Common myeloid progenitor, CD34-positive (primary cell): ENCODE measurements at regions not wholly inside any gene's neighbourhood (a gene's known extent, or its start where the extent isn't known, plus 50 kb on each side); places are given as distances from the start of the nearest gene placed in this dataset.

Experiments
- CTCF ChIA-PET: fragments of 350-600 bp; sonication (Branson Sonifier 250); formaldehyde crosslinking; loops from one replicate; lab custom pipeline; 2021; ENCODE audit warnings: antibody characterized with exemption; lab: Charles Lee
- POLR2A ChIA-PET: fragments of 350-600 bp; sonication (Branson Sonifier 250); formaldehyde crosslinking; loops from one replicate; lab custom pipeline; 2021; ENCODE audit warnings: antibody characterized with exemption; lab: Charles Lee
- DNase-seq, 3 donors: peaks; one replicate each; pipeline versions ENCODE4 v3.0.0 to v3.0.0-alpha.2; 2013
- H3K27ac ChIP-seq, 2 experiments: 1 replicate in 1 of 2; 2 replicates in 1 of 2; pipeline ENCODE4 v1.7.0; 2013; ENCODE audit warnings: inconsistent platforms in 2 of 2, low read length in 2 of 2, mild to moderate bottlenecking in 2 of 2, low read depth in 1 of 2, moderate library complexity in 1 of 2; ENCODE audit not compliant: severe bottlenecking in 2 of 2, insufficient read depth in 1 of 2, poor library complexity in 1 of 2
- H3K27me3 ChIP-seq, 5 experiments: replicated peaks in 2 of 5; 1 replicate in 3 of 5; 2 replicates in 2 of 5; pipeline versions ENCODE4 v1.6.1 to v1.7.0; 2013; ENCODE audit warnings: low read length in 4 of 5, mild to moderate bottlenecking in 2 of 5, moderate library complexity in 2 of 5, inconsistent platforms in 1 of 5; ENCODE audit not compliant: insufficient read depth in 5 of 5, control insufficient read depth in 4 of 5
- H3K36me3 ChIP-seq, 4 experiments: 1 replicate in 2 of 4; 2 replicates in 2 of 4; pipeline versions ENCODE4 v1.6.1 to v1.7.0; 2013; ENCODE audit warnings: low read length in 3 of 4, control low read depth in 1 of 4, mild to moderate bottlenecking in 1 of 4; ENCODE audit not compliant: control insufficient read depth in 4 of 4, insufficient read depth in 4 of 4
- H3K4me1 ChIP-seq, 4 experiments: 1 replicate in 3 of 4; 2 replicates in 1 of 4; pipeline versions ENCODE4 v1.6.1 to v1.7.1; 2013; ENCODE audit warnings: low read length in 3 of 4, mild to moderate bottlenecking in 3 of 4, control low read depth in 1 of 4, inconsistent platforms in 1 of 4, moderate library complexity in 1 of 4; ENCODE audit not compliant: control insufficient read depth in 4 of 4, insufficient read depth in 4 of 4; ENCODE audit errors: control extremely low read depth in 1 of 4
- H3K4me3 ChIP-seq, 7 experiments: 1 replicate in 4 of 7; 2 replicates in 3 of 7; pipeline versions ENCODE4 v1.5.1 to v1.7.0; 2013; ENCODE audit warnings: mild to moderate bottlenecking in 7 of 7, low read length in 6 of 7, moderate library complexity in 6 of 7, inconsistent platforms in 2 of 7, low read depth in 2 of 7, control low read depth in 1 of 7; ENCODE audit not compliant: insufficient read depth in 4 of 7, control insufficient read depth in 1 of 7; ENCODE audit errors: extremely low read depth in 1 of 7
- H3K9me3 ChIP-seq, 5 experiments: 1 replicate in 4 of 5; 2 replicates in 1 of 5; pipeline versions ENCODE4 v1.6.1 to v1.7.1; 2013; ENCODE audit warnings: low read length in 4 of 5, mild to moderate bottlenecking in 2 of 5, inconsistent platforms in 1 of 5, low read depth in 1 of 5, moderate library complexity in 1 of 5; ENCODE audit not compliant: control insufficient read depth in 4 of 5, insufficient read depth in 2 of 5; ENCODE audit errors: control extremely low read depth in 1 of 5
- WGBS: methylation state at CpG from one replicate; pipeline ENCODE4 v1.1.5; 2013; ENCODE audit not compliant: insufficient coverage; 5-methylcytosine and 5-hydroxymethylcytosine counted together

DNA sequence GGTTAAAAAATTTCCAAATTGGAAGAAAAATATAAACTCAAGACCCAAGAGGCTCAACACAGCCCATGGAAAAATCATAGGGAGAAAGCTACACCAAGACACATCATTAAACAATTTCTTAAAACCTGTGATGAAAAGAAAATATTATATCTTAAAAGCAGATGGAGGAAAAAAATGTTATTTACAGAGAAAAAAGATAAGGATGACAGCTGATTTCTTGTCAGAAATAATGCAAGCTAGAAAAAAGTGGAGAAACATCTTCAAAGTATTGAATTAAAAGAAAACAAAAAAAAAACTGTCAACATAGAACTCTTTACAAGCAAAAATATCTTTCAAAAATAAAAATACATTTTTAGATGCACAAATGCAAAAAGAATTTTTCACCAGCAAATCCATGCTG lies 930.5 kb downstream of the ADGRL2 start:
- H3K36me3 ChIP-seq: no peaks in the 10 kb centered on the region
- no peaks in the 10 kb centered on the region for H3K27me3 ChIP-seq
- H3K4me3 ChIP-seq: no peak overlapping the region
- DNase-seq: peak in 2 of 3 donors; percentile 20 to 27
- no peaks in the 10 kb centered on the region for H3K4me1 ChIP-seq
- ChIA-PET CTCF (interaction anchor here (1.1 kb wide), 1 partner anchor 11 kb away, joined by 3 read pairs; no protein-coding TSS in a partner anchor), POLR2A (no interaction called here)
- H3K9me3 ChIP-seq: peaks cover 0 to 15% (median 4%) of the 10 kb centered on the region in 5 experiments
- H3K27ac ChIP-seq: no peak overlapping the region

DNA sequence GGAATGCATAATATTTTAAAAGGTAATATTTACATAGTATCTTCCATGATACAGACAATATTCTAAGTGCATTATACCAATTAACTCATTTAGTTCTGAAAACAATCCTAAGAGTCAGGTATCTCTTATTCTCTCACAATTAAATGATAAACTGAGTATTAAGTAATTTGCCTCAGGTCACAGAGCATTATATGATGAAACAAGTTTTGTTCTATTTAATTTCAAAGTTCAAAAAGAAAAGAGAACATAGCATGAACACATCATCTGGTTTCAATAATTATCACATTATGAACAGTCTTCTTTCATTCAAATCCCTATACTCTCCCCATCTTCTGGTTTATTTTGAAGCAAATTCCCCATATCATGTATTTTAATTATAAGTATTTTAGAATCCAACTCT lies 927.5 kb downstream of the ADGRL2 start:
- Histone ChIP-seq H3K27ac (no peak overlapping the region), H3K36me3 (no peaks in the 10 kb centered on the region), H3K9me3 (peaks cover 0 to 12% (median 4%) of the 10 kb centered on the region in 5 experiments), H3K4me3 (no peak overlapping the region), H3K4me1 (no peaks in the 10 kb centered on the region), H3K27me3 (no peaks in the 10 kb centered on the region)
- ChIA-PET CTCF (no interaction called here), POLR2A (no interaction called here)
- DNase-seq: no peak

DNA sequence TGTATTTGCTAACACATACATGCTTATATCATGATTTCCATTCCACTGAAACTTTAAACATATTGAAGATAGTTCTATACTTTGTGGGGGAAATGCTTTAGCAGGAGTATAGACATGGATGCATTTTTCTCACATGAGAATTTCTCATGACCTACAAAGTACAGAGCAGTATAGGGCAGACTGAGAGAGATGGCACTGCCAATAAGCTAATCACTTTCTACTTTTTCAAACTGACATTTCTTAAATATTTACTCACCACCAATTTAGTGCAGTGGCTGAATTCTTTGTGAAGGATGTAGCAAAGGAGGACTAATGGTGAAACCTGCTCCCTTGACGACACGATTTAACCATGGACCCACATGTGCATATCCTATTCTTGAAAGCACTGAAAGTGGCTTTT lies 923.5 kb downstream of the ADGRL2 start:
- ChIA-PET POLR2A (no interaction called here), CTCF (no interaction called here)
- Histone ChIP-seq H3K9me3 (peaks cover 0 to 1% (median 0%) of the 10 kb centered on the region in 5 experiments), H3K36me3 (no peaks in the 10 kb centered on the region), H3K4me3 (no peak overlapping the region), H3K4me1 (no peaks in the 10 kb centered on the region), H3K27ac (no peak overlapping the region), H3K27me3 (no peaks in the 10 kb centered on the region)
- no peak for DNase-seq
- WGBS: no CpG with 5 or more reads among the region's 2 CpGs

DNA sequence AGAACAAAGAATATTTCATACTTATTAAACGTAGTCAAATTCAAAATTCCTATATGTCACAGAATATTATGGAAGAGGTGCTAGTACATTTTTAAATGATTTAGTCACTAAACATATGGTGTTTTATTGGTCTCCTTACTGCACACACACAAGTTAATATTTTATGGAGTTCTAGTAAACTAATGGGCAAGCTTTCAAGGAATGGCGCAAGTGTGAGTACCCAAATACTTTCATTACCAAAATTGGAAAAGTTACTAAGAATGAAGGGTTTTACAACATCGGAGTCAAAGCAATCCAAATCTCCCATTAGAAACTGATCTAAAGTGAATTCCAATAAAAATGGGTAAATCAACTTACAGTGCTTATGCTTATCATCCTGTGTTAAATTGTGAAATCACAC lies 921.9 kb downstream of the ADGRL2 start:
- no peak for DNase-seq
- no peaks in the 10 kb centered on the region for H3K36me3 ChIP-seq
- H3K27me3 ChIP-seq: no peaks in the 10 kb centered on the region
- ChIA-PET POLR2A (no interaction called here), CTCF (no interaction called here)
- no peaks in the 10 kb centered on the region for H3K4me1 ChIP-seq
- no CpG with 5 or more reads among the region's 3 CpGs for WGBS
- H3K9me3 ChIP-seq: no peaks in the 10 kb centered on the region
- no peak overlapping the region for H3K27ac ChIP-seq
- H3K4me3 ChIP-seq: no peak overlapping the region

DNA sequence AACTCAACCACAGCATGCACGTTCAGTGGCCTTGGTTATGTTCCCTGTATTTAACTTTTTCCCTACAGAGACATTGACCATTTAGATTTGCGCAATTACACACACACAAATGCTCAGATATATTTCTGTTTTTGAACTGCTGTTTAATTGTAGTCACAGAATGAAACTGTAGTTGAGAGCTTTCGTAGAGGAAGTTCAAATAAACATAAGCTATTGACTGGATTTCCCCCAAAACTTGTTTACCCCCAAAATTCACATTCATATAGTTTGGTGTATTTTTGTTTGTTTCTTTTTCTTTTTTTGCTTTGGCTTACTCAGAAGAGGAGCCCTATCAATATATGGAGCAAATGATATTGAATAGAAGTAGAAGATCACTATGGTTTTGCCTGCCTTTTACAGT lies 921.0 kb downstream of the ADGRL2 start:
- Histone ChIP-seq H3K36me3 (no peaks in the 10 kb centered on the region), H3K4me1 (no peaks in the 10 kb centered on the region), H3K27ac (no peak overlapping the region), H3K9me3 (no peaks in the 10 kb centered on the region), H3K4me3 (no peak overlapping the region), H3K27me3 (no peaks in the 10 kb centered on the region)
- POLR2A ChIA-PET: no interaction called here
- no peak for DNase-seq
- 100% methylated on average over 1 of the region's 3 CpGs for WGBS
- CTCF ChIA-PET: no interaction called here

DNA sequence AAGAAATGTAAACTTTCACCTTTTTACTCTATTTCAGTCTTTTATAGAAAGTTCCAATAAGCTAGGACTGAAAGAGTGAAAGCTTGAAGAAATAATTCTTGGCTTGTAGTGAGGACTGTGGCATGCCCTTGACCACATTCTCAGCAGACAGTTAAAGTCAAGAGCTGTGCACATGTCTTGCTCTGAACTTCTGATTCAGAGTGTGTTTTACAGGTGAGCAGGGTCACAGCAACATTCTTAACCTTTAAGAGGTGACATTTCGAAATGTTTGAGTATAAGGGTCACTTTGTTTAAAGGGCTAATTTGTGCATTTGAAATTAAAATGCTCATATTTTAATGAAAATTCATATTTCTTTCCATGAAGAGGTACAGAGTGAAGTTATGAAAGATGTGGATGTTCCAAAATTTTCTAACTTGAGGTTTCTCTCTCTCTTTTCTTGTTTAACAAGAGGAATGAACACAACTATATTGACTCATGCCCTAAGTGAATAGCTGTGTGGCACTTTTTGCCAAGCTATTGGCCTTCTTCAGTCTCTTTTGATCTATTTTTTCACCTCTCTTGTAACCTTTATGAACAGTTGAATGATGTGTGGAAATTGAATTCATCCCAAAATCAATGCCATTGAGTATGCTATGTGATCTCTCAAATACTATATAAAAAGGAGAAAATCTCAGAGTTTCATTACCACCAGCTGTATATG lies 918.1 kb downstream of the ADGRL2 start:
- POLR2A ChIA-PET: no interaction called here
- DNase-seq: no peak
- H3K27ac ChIP-seq: no peak overlapping the region
- no CpG with 5 or more reads among the region's 1 CpG for WGBS
- H3K36me3 ChIP-seq: no peaks in the 10 kb centered on the region
- H3K27me3 ChIP-seq: no peaks in the 10 kb centered on the region
- CTCF ChIA-PET: no interaction called here
- no peak overlapping the region for H3K4me3 ChIP-seq
- peaks cover 0 to 3% (median 0%) of the 10 kb centered on the region in 5 experiments for H3K9me3 ChIP-seq
- no peaks in the 10 kb centered on the region for H3K4me1 ChIP-seq

DNA sequence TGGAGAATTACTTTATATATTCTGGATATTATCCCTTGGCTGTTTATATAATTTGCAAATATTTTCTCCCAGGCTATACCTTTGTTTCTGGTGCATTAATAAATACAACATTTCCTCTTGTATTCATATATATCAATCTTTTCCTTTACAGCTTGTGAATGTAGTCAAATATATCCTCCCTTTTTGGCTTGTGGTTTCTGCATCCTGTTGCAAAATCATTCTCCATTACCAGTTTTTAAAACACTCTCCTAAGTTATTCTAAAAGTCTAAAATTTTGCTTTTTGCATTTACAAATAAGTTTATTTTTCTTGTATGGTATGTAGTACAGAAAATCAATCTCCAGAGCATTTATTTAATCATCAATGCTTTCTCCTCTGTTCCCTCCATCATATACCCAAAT lies 909.4 kb downstream of the ADGRL2 start:
- no peaks in the 10 kb centered on the region for H3K27me3 ChIP-seq
- H3K36me3 ChIP-seq: no peaks in the 10 kb centered on the region
- ChIA-PET POLR2A (no interaction called here), CTCF (no interaction called here)
- H3K4me3 ChIP-seq: peak overlapping the region in 2 of 7 experiments; percentile 15 to 50
- H3K9me3 ChIP-seq: peaks cover 0 to 5% (median 0%) of the 10 kb centered on the region in 5 experiments
- H3K27ac ChIP-seq: no peak overlapping the region
- DNase-seq: peak; percentile 9 to 66 (median 52)
- H3K4me1 ChIP-seq: peaks cover 4 to 33% (median 11%) of the 10 kb centered on the region in 4 experiments
